Mesodermal cell (in vitro differentiated cells): ENCODE measurements at regions not wholly inside any gene's neighbourhood (a gene's known extent, or its start where the extent isn't known, plus 50 kb on each side); places are given as distances from the start of the nearest gene placed in this dataset.
"Not testable (repeated sequence)": the region's sequence is repeated elsewhere in the genome, so short reads cannot be mapped to it uniquely, and the experiment has no call there.

Source experiments
- H3K27ac ChIP-seq: 2 replicates; pipeline ENCODE4 v1.7.0; 2013; ENCODE audit warnings: mild to moderate bottlenecking, low read depth, low read length, moderate library complexity; ENCODE audit not compliant: severe bottlenecking
- H3K36me3 ChIP-seq: 2 replicates; pipeline ENCODE4 v1.7.1; 2013; ENCODE audit warnings: mild to moderate bottlenecking, low read length, moderate library complexity; ENCODE audit not compliant: control insufficient read depth, insufficient read depth
- H3K4me1 ChIP-seq: one replicate; pipeline ENCODE4 v1.7.1; 2013; ENCODE audit warnings: mild to moderate bottlenecking, low read length; ENCODE audit not compliant: insufficient read depth, control insufficient read depth, poor library complexity, severe bottlenecking
- H3K4me3 ChIP-seq: 2 replicates; pipeline ENCODE4 v1.7.0; 2013; ENCODE audit warnings: low read length, control low read depth, mild to moderate bottlenecking; ENCODE audit not compliant: insufficient read depth, poor library complexity, severe bottlenecking; ENCODE audit errors: extremely low read depth
- H3K9me3 ChIP-seq: 2 replicates; pipeline ENCODE4 v1.7.1; 2013; ENCODE audit warnings: mild to moderate bottlenecking, low read length, moderate library complexity; ENCODE audit not compliant: control insufficient read depth
- WGBS, 2 experiments: methylation state at CpG; one replicate each; pipeline ENCODE4 v1.1.5; 2013; ENCODE audit warnings: missing lambda C conversion rate in 2 of 2; ENCODE audit not compliant: insufficient coverage in 2 of 2; 5-methylcytosine and 5-hydroxymethylcytosine counted together

GRCh38 chr15:31178705-31179104, 77.2 kb upstream of the TRPM1 start:
- 92 to 93% methylated on average over 3 to 4 of the region's 5 CpGs for WGBS, 2 experiments
- no peak overlapping the region for H3K4me3 ChIP-seq
- no peaks in the 10 kb centered on the region for H3K36me3 ChIP-seq
- no peaks in the 10 kb centered on the region for H3K9me3 ChIP-seq
- H3K4me1 ChIP-seq: no peaks in the 10 kb centered on the region
- H3K27ac ChIP-seq: no peak overlapping the region

GRCh38 chr15:31179693-31180092, 78.2 kb upstream of the TRPM1 start:
- H3K9me3 ChIP-seq: no peaks in the 10 kb centered on the region
- no peaks in the 10 kb centered on the region for H3K4me1 ChIP-seq
- H3K27ac ChIP-seq: no peak overlapping the region
- no peaks in the 10 kb centered on the region for H3K36me3 ChIP-seq
- no peak overlapping the region for H3K4me3 ChIP-seq

- Histone ChIP-seq H3K4me3 (no peak overlapping the region), H3K36me3 (no peaks in the 10 kb centered on the region), H3K27ac (no peak overlapping the region), H3K4me1 (no peaks in the 10 kb centered on the region), H3K9me3 (no peaks in the 10 kb centered on the region)
- WGBS, 2 experiments: 95 to 100% methylated on average over 4 to 10 of the region's 10 CpGs
Observed at GRCh38 chr15:31193291-31193690, 91.8 kb upstream of the TRPM1 start.

- no peaks in the 10 kb centered on the region for H3K36me3 ChIP-seq
- H3K27ac ChIP-seq: no peak overlapping the region
- H3K9me3 ChIP-seq: no peaks in the 10 kb centered on the region
- no peak overlapping the region for H3K4me3 ChIP-seq
- WGBS, 2 experiments: 75 to 83% methylated on average over 1 of the region's 2 CpGs
- H3K4me1 ChIP-seq: no peaks in the 10 kb centered on the region
Observed at GRCh38 chr15:31195871-31196270, 94.3 kb upstream of the TRPM1 start.

- 73 to 89% methylated on average over 10 of the region's 15 CpGs for WGBS, 2 experiments
- H3K4me1 ChIP-seq: no peaks in the 10 kb centered on the region
- no peak overlapping the region for H3K4me3 ChIP-seq
Observed at GRCh38 chr15:31197497-31198414, 96.2 kb upstream of the TRPM1 start.

DNA sequence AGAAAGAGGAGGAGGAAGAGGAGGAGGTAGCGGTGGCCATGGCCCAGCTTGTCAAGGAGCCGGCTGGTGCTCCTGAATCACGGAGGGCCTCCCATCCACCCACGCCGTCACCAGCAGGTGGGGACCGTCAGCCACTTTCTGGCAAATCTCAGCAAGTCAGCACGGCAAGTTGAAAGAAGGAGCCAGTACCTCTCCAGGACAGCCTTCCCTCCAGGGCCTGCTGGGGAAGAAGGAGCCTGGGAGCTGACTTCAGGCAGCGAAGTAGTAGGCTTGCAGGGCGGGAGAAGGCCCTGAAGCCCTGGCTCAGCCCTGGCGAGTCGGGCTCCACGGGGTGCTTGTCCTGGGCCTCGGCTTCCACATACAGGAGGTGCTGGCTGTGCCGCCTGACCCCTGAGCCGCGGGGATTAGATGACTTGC, 99.2 kb upstream of the TRPM1 start:
- Histone ChIP-seq H3K4me1 (no peaks in the 10 kb centered on the region), H3K36me3 (no peaks in the 10 kb centered on the region), H3K4me3 (no peak overlapping the region), H3K27ac (no peak overlapping the region), H3K9me3 (no peaks in the 10 kb centered on the region)
- WGBS, 2 experiments: 69 to 77% methylated on average over 11 to 16 of the region's 16 CpGs

More at GRCh38 chr15:31197497-31198414, 96.2 kb upstream of the TRPM1 start:
- no peaks in the 10 kb centered on the region for H3K36me3 ChIP-seq
- H3K27ac ChIP-seq: no peak overlapping the region
- no peaks in the 10 kb centered on the region for H3K9me3 ChIP-seq

- no peak overlapping the region for H3K27ac ChIP-seq
- H3K9me3 ChIP-seq: no peaks in the 10 kb centered on the region
- no peak overlapping the region for H3K4me3 ChIP-seq
- H3K36me3 ChIP-seq: no peaks in the 10 kb centered on the region
- no peaks in the 10 kb centered on the region for H3K4me1 ChIP-seq
- WGBS, 2 experiments: 87 to 91% methylated on average over 6 to 8 of the region's 8 CpGs
Observed at GRCh38 chr15:31202953-31203352, 101.4 kb upstream of the TRPM1 start.

DNA sequence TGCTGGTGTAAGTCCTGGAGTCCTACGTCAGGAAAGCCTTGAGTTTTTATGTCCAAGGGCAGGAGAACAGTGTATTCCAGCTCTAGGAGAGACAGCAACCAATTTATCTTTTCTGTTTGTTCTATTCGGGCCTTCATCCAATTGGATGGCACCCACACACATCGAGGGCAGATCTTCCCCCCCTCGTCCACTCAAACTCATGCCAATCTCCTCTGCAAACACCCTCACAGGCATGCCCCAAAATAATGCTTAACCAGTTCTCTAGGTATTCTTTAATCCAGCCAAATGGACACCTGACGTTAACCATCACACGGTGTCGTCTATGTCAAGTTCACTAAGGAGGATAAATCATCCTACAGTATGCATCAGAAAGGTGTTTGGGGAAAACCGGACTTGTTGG, 102.5 kb upstream of the TRPM1 start:
- H3K4me1 ChIP-seq: no peaks in the 10 kb centered on the region
- H3K9me3 ChIP-seq: no peaks in the 10 kb centered on the region
- no peak overlapping the region for H3K27ac ChIP-seq
- H3K36me3 ChIP-seq: no peaks in the 10 kb centered on the region
- WGBS, 2 experiments: 89% methylated on average over 5 to 6 of the region's 8 CpGs
- no peak overlapping the region for H3K4me3 ChIP-seq

DNA sequence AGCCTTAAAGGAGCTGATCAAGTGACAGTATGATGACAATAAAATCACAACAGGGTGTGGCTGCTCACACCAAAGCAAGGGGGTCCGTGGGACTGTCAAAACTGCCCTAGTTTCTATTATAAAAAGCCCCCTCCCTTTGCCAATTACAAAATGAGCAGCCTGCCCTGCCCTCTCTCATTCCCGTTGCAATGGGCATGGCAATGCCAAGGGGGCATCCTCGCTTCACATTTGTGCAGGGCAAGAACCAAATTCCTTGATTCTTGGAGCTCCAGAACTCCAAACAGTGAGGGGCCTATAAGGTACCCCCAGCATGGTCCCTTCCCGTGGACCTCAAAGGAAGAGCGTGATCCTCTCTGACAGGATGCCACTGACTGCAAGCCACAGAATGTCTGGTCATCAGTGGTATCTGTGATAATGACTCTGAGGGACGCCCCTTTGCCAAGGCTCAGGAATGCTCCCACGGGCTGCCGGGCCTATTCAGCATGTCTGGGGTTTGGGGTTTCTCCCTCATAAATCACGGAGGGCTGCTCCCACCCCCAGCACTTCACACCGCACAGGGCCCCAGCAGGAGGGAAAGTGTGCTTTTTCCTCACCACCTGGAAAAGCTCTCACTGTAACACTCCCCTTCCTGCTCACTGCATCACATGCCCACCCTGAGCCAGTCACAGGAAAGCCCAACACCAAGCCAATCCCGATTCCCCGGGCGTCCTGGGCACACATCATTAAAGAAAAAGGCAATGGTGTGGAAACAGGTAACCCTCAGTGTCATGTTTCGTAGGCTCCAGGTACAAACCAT, 105.1 kb upstream of the TRPM1 start:
- no peak overlapping the region for H3K4me3 ChIP-seq
- 82 to 90% methylated on average over 9 to 12 of the region's 14 CpGs for WGBS, 2 experiments
- no peaks in the 10 kb centered on the region for H3K4me1 ChIP-seq
- H3K36me3 ChIP-seq: no peaks in the 10 kb centered on the region
- no peaks in the 10 kb centered on the region for H3K9me3 ChIP-seq
- no peak overlapping the region for H3K27ac ChIP-seq

- H3K36me3 ChIP-seq: no peaks in the 10 kb centered on the region
- 93 to 100% methylated on average over 2 of the region's 2 CpGs for WGBS, 2 experiments
- H3K9me3 ChIP-seq: no peaks in the 10 kb centered on the region
- no peaks in the 10 kb centered on the region for H3K4me1 ChIP-seq
- no peak overlapping the region for H3K4me3 ChIP-seq
- H3K27ac ChIP-seq: no peak overlapping the region
Observed at GRCh38 chr15:31207246-31207645, 105.7 kb upstream of the TRPM1 start.

DNA sequence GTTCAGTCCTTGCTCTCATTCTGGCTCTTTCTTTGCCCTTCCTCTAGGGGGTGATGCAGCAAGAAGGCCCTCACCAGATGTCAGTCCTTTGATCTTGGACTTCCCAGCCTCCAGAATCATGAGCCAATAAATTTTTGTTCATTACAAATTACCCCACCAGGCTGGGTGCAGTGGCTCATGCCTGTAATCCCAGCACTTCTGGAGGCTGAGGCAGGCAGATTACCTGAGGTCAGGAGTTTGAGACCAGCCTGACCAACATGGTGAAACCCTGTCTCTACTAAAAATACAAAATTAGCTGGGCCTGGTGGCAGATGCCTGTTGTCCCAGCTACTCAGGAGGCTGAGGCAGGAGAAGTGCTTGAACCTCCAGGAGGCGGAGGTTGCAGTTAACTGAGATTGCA, 106.3 kb upstream of the TRPM1 start:
- not testable (repeated sequence) for H3K9me3 ChIP-seq, H3K4me1 ChIP-seq, H3K36me3 ChIP-seq, H3K4me3 ChIP-seq, H3K27ac ChIP-seq
- WGBS, 2 experiments: 80 to 88% methylated on average over 1 of the region's 1 CpG
